ENCODE measurements at regions not wholly inside any gene's neighbourhood (a gene's known extent, or its start where the extent isn't known, plus 50 kb on each side); places are given as distances from the start of the nearest gene placed in this dataset.
"Not testable (repeated sequence)": the region's sequence is repeated elsewhere in the genome, so short reads cannot be mapped to it uniquely, and the experiment has no call there.

GRCh38 chr4:28278676-28279075 lies 1418.0 kb downstream of the STIM2 start:
- H3K4me1 ChIP-seq: no peaks in the 10 kb centered on the region
- DNase-seq (no peak), ATAC-seq (no peak)
- H3K9me3 ChIP-seq: peaks cover 0 to 6% (median 0%) of the 10 kb centered on the region in 12 donors
- WGBS, 4 donors: 60 to 81% (median 77%) methylated on average over 1 of the region's 1 CpG
- H3K27me3 ChIP-seq: no peaks in the 10 kb centered on the region
- no peaks in the 10 kb centered on the region for H3K36me3 ChIP-seq
- no peak overlapping the region for H3K4me3 ChIP-seq
- intact Hi-C loops (cut with DNase I): no loop called here
- no peak overlapping the region for H3K27ac ChIP-seq
- TF ChIP-seq, protein P1, sequence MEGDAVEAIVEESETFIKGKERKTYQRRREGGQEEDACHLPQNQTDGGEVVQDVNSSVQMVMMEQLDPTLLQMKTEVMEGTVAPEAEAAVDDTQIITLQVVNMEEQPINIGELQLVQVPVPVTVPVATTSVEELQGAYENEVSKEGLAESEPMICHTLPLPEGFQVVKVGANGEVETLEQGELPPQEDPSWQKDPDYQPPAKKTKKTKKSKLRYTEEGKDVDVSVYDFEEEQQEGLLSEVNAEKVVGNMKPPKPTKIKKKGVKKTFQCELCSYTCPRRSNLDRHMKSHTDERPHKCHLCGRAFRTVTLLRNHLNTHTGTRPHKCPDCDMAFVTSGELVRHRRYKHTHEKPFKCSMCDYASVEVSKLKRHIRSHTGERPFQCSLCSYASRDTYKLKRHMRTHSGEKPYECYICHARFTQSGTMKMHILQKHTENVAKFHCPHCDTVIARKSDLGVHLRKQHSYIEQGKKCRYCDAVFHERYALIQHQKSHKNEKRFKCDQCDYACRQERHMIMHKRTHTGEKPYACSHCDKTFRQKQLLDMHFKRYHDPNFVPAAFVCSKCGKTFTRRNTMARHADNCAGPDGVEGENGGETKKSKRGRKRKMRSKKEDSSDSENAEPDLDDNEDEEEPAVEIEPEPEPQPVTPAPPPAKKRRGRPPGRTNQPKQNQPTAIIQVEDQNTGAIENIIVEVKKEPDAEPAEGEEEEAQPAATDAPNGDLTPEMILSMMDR (IDR thresholded peaks at IDR 0.05): no peak
- no peak for TF ChIP-seq POLR2A (IDR thresholded peaks at IDR 0.05)

GRCh38 chr4:28279249-28279648 lies 1418.6 kb downstream of the STIM2 start:
- Histone ChIP-seq H3K27me3 (no peaks in the 10 kb centered on the region), H3K4me3 (no peak overlapping the region), H3K36me3 (no peaks in the 10 kb centered on the region), H3K27ac (no peak overlapping the region), H3K9me3 (peaks cover 0 to 6% (median 0%) of the 10 kb centered on the region in 12 donors), H3K4me1 (no peaks in the 10 kb centered on the region)
- intact Hi-C loops (cut with DNase I): no loop called here
- ATAC-seq (no peak), DNase-seq (no peak)
- WGBS, 4 donors: 68 to 97% (median 93%) methylated on average over 2 of the region's 2 CpGs
- TF ChIP-seq, protein P1 (IDR thresholded peaks at IDR 0.05): no peak
- TF ChIP-seq POLR2A (IDR thresholded peaks at IDR 0.05): no peak

GRCh38 chr4:28286266-28286665 lies 1425.6 kb downstream of the STIM2 start:
- intact Hi-C loops (cut with DNase I); H3K27me3 ChIP-seq; DNase-seq; ATAC-seq; H3K36me3 ChIP-seq; H3K27ac ChIP-seq; H3K4me1 ChIP-seq; H3K4me3 ChIP-seq: not testable (repeated sequence)
- H3K9me3 ChIP-seq: peaks cover 0 to 14% (median 3%) of the 10 kb centered on the region in 12 donors
- WGBS, 4 donors: 90 to 98% (median 95%) methylated on average over 9 of the region's 9 CpGs

DNA sequence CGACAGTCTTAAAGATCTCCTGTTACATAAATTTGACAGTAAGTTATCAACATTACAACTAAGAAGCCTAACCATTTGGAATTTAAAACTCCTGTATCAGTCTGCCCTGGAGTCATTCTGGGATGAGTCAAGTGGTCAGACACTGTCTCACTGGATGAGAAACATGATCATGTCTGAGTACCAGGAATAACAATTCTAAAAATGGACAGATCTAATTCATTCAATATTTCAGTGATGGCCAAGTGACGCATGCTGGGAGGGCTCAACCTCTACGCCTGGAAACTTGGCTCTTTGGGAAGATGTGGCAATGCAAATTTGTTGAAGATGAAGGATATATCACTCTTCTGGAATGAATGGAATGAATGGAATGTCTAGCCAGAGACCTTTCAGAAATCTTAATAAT lies 1427.2 kb downstream of the STIM2 start:
- intact Hi-C loops (cut with DNase I): no loop called here
- Histone ChIP-seq H3K4me3 (no peak overlapping the region), H3K4me1 (no peaks in the 10 kb centered on the region), H3K27ac (no peak overlapping the region), H3K27me3 (no peaks in the 10 kb centered on the region), H3K9me3 (peaks cover 0 to 14% (median 2%) of the 10 kb centered on the region in 12 donors), H3K36me3 (no peaks in the 10 kb centered on the region)
- no peak for TF ChIP-seq POLR2A (IDR thresholded peaks at IDR 0.05)
- TF ChIP-seq, protein P1 (IDR thresholded peaks at IDR 0.05): no peak
- ATAC-seq (peak in 1 of 4 donors; percentile 31), DNase-seq (no peak)
- WGBS, 4 donors: 42 to 57% (median 52%) methylated on average over 3 of the region's 3 CpGs

- H3K27ac ChIP-seq: no peak overlapping the region
- no peaks in the 10 kb centered on the region for H3K4me1 ChIP-seq
- no peak for TF ChIP-seq POLR2A (IDR thresholded peaks at IDR 0.05)
- TF ChIP-seq, protein P1 (IDR thresholded peaks at IDR 0.05): no peak
- 79 to 94% (median 89%) methylated on average over 1 of the region's 1 CpG for WGBS, 4 donors
- intact Hi-C loops (cut with DNase I): no loop called here
- H3K9me3 ChIP-seq: peaks cover 0 to 15% (median 0%) of the 10 kb centered on the region in 12 donors
- H3K27me3 ChIP-seq: no peaks in the 10 kb centered on the region
- H3K36me3 ChIP-seq: no peaks in the 10 kb centered on the region
- H3K4me3 ChIP-seq: no peak overlapping the region
- ATAC-seq (no peak), DNase-seq (no peak)
Observed at GRCh38 chr4:28296239-28296638, 1435.6 kb downstream of the STIM2 start.

Measured in heart left ventricle (tissue), 16 donors.